ENCODE measurements at regions not wholly inside any gene's neighbourhood (a gene's known extent, or its start where the extent isn't known, plus 50 kb on each side); places are given as distances from the start of the nearest gene placed in this dataset.

- Histone ChIP-seq H3K4me3 (ENCODE audit: low read length) (no peak overlapping the region), H3K4me1 (ENCODE audit: control insufficient read depth in 2 of 2, insufficient read depth in 2 of 2, low read length in 2 of 2) (no peaks in the 10 kb centered on the region), H3K27me3 (ENCODE audit: control insufficient read depth in 2 of 2, insufficient read depth in 2 of 2, low read length in 2 of 2) (no peaks in the 10 kb centered on the region), H3K27ac (ENCODE audit: low read depth, low read length) (no peak overlapping the region), H3K9me3 (ENCODE audit: control insufficient read depth in 2 of 3, low read length in 3 of 3) (no peaks in the 10 kb centered on the region), H3K36me3 (ENCODE audit: control insufficient read depth in 2 of 3, insufficient read depth in 3 of 3, low read length in 3 of 3) (no peaks in the 10 kb centered on the region)
- no peak for ATAC-seq
- Mint-ChIP-seq H3K4me3 (no peak overlapping the region), H3K4me1 (peaks cover 9 to 31% (median 26%) of the 10 kb centered on the region in 7 donors), H3K36me3 (no peaks in the 10 kb centered on the region), H3K27me3 (no peaks in the 10 kb centered on the region), H3K9me3 (no peaks in the 10 kb centered on the region), H3K27ac (no peak overlapping the region)
- DNase-seq, result no peak
- POLR2A ChIA-PET, result no interaction called here
- intact Hi-C loops (cut with micrococcal nuclease), result no loop called here
- CTCF ChIA-PET, result interaction anchor here (1.7 kb wide), 1 partner anchor 43 kb away, joined by 3 read pairs; no protein-coding TSS in a partner anchor
Measured at GRCh38 chr6:118740372-118740771, 89.0 kb upstream of the CEP85L start.

- Mint-ChIP-seq H3K4me3 (no peak overlapping the region), H3K27me3 (no peaks in the 10 kb centered on the region), H3K9me3 (no peaks in the 10 kb centered on the region), H3K36me3 (no peaks in the 10 kb centered on the region), H3K4me1 (peaks cover 10 to 32% (median 28%) of the 10 kb centered on the region in 7 donors), H3K27ac (no peak overlapping the region)
- H3K4me3 ChIP-seq (ENCODE audit: low read length), result no peak overlapping the region
- ChIA-PET POLR2A (no interaction called here), CTCF (interaction anchor here (1.2 to 1.7 kb wide), 2 partner anchors 43 to 371 kb away, joined by 3 to 5 read pairs; no protein-coding TSS in a partner anchor)
- no peaks in the 10 kb centered on the region for H3K9me3 ChIP-seq (ENCODE audit: control insufficient read depth in 2 of 3, low read length in 3 of 3)
- H3K27me3 ChIP-seq (ENCODE audit: control insufficient read depth in 2 of 2, insufficient read depth in 2 of 2, low read length in 2 of 2), result no peaks in the 10 kb centered on the region
- ATAC-seq (no peak), DNase-seq (no peak)
- no peaks in the 10 kb centered on the region for H3K4me1 ChIP-seq (ENCODE audit: control insufficient read depth in 2 of 2, insufficient read depth in 2 of 2, low read length in 2 of 2)
- intact Hi-C loops (cut with micrococcal nuclease), result no loop called here
- H3K27ac ChIP-seq (ENCODE audit: low read depth, low read length), result no peak overlapping the region
- H3K36me3 ChIP-seq (ENCODE audit: control insufficient read depth in 2 of 3, insufficient read depth in 3 of 3, low read length in 3 of 3), result no peaks in the 10 kb centered on the region
Measured at GRCh38 chr6:118739696-118740353, 88.4 kb upstream of the CEP85L start.

- H3K4me3 Mint-ChIP-seq, result no peak overlapping the region
- peak overlapping the region in 2 of 9 donors; percentile 48 to 65 for H3K27ac Mint-ChIP-seq
- ATAC-seq, result no peak
- DNase-seq, result no peak
- ChIA-PET CTCF (interaction anchor here (1.1 kb wide), 1 partner anchor 59 kb away, joined by 3 read pairs; no protein-coding TSS in a partner anchor), POLR2A (no interaction called here)
- Histone ChIP-seq H3K4me3 (ENCODE audit: low read length) (no peak overlapping the region), H3K4me1 (ENCODE audit: control insufficient read depth in 2 of 2, insufficient read depth in 2 of 2, low read length in 2 of 2) (no peaks in the 10 kb centered on the region), H3K27me3 (ENCODE audit: control insufficient read depth in 2 of 2, insufficient read depth in 2 of 2, low read length in 2 of 2) (no peaks in the 10 kb centered on the region), H3K9me3 (ENCODE audit: control insufficient read depth in 2 of 3, low read length in 3 of 3) (no peaks in the 10 kb centered on the region), H3K27ac (ENCODE audit: low read depth, low read length) (no peak overlapping the region), H3K36me3 (ENCODE audit: control insufficient read depth in 2 of 3, insufficient read depth in 3 of 3, low read length in 3 of 3) (no peaks in the 10 kb centered on the region)
- H3K27me3 Mint-ChIP-seq, result no peaks in the 10 kb centered on the region
- no peaks in the 10 kb centered on the region for H3K9me3 Mint-ChIP-seq
- intact Hi-C loops (cut with micrococcal nuclease), result no loop called here
- peaks cover 10 to 37% (median 25%) of the 10 kb centered on the region in 7 donors for H3K4me1 Mint-ChIP-seq
- no peaks in the 10 kb centered on the region for H3K36me3 Mint-ChIP-seq
Measured at GRCh38 chr6:118736440-118736839, 85.0 kb upstream of the CEP85L start.

- H3K27ac ChIP-seq (ENCODE audit: low read depth, low read length), result no peak overlapping the region
- H3K4me1 ChIP-seq (ENCODE audit: control insufficient read depth in 2 of 2, insufficient read depth in 2 of 2, low read length in 2 of 2), result no peaks in the 10 kb centered on the region
- H3K27me3 Mint-ChIP-seq, result no peaks in the 10 kb centered on the region
- ChIA-PET POLR2A (no interaction called here), CTCF (interaction anchor here (1.6 kb wide), 1 partner anchor 27 kb away, joined by 7 read pairs; no protein-coding TSS in a partner anchor)
- H3K27me3 ChIP-seq (ENCODE audit: control insufficient read depth in 2 of 2, insufficient read depth in 2 of 2, low read length in 2 of 2), result no peaks in the 10 kb centered on the region
- no peaks in the 10 kb centered on the region for H3K36me3 Mint-ChIP-seq
- H3K27ac Mint-ChIP-seq, result peak overlapping the region in 3 of 9 donors; percentile 49 to 73 (median 51)
- ATAC-seq, result peak; percentile 45
- H3K4me1 Mint-ChIP-seq, result peaks cover 10 to 35% (median 23%) of the 10 kb centered on the region in 7 donors
- peak overlapping the region in 2 of 10 donors; percentile 10 to 15 for H3K4me3 Mint-ChIP-seq
- no peaks in the 10 kb centered on the region for H3K36me3 ChIP-seq (ENCODE audit: control insufficient read depth in 2 of 3, insufficient read depth in 3 of 3, low read length in 3 of 3)
- no peak overlapping the region for H3K4me3 ChIP-seq (ENCODE audit: low read length)
- no peak for DNase-seq
- no peaks in the 10 kb centered on the region for H3K9me3 ChIP-seq (ENCODE audit: control insufficient read depth in 2 of 3, low read length in 3 of 3)
- no peaks in the 10 kb centered on the region for H3K9me3 Mint-ChIP-seq
- intact Hi-C loops (cut with micrococcal nuclease), result loop anchor here in 1 of 2 donors (1.0 kb wide), 1 partner anchor 170 kb away; no protein-coding TSS in a partner anchor
Measured at GRCh38 chr6:118735320-118735719, 83.9 kb upstream of the CEP85L start.

- peak overlapping the region; percentile 26 for H3K27ac ChIP-seq (ENCODE audit: low read depth, low read length)
- ChIA-PET CTCF (interaction anchor here (0.6 to 1.2 kb wide), 3 partner anchors 17 to 161 kb away, joined by 4 to 7 read pairs (median 4); no protein-coding TSS in a partner anchor), POLR2A (interaction anchor here (0.7 to 3.3 kb wide), 8 partner anchors 14 to 167 kb away, joined by 3 to 22 read pairs (median 3); no protein-coding TSS in a partner anchor)
- H3K4me1 Mint-ChIP-seq, result peaks cover 25 to 75% (median 63%) of the 10 kb centered on the region in 7 donors
- H3K27ac Mint-ChIP-seq, result peak overlapping the region; percentile 50 to 89 (median 81)
- no peaks in the 10 kb centered on the region for H3K27me3 ChIP-seq (ENCODE audit: control insufficient read depth in 2 of 2, insufficient read depth in 2 of 2, low read length in 2 of 2)
- DNase-seq (peak in 7 of 9 donors; percentile 24 to 68 (median 50)), ATAC-seq (peak; percentile 88)
- H3K36me3 ChIP-seq (ENCODE audit: control insufficient read depth in 2 of 3, insufficient read depth in 3 of 3, low read length in 3 of 3), result no peaks in the 10 kb centered on the region
- intact Hi-C loops (cut with micrococcal nuclease), result loop anchor here (1.0 to 5.0 kb wide), 10 partner anchors 16 to 161 kb away; partner anchors contain the start of gene CEP85L (in 1 of the 2)
- no peaks in the 10 kb centered on the region for H3K36me3 Mint-ChIP-seq
- H3K4me3 Mint-ChIP-seq, result peak overlapping the region; percentile 35 to 77 (median 62)
- no peaks in the 10 kb centered on the region for H3K9me3 ChIP-seq (ENCODE audit: control insufficient read depth in 2 of 3, low read length in 3 of 3)
- H3K9me3 Mint-ChIP-seq, result no peaks in the 10 kb centered on the region
- H3K4me1 ChIP-seq (ENCODE audit: control insufficient read depth in 2 of 2, insufficient read depth in 2 of 2, low read length in 2 of 2), result peaks cover 10 to 37% of the 10 kb centered on the region in 2 donors
- H3K27me3 Mint-ChIP-seq, result no peaks in the 10 kb centered on the region
- H3K4me3 ChIP-seq (ENCODE audit: low read length), result peak overlapping the region; percentile 15
Measured at GRCh38 chr6:118725944-118726343, 74.6 kb upstream of the CEP85L start.

- CTCF ChIA-PET, result interaction anchor here (0.8 to 0.9 kb wide), 3 partner anchors 13 to 173 kb away, joined by 4 to 5 read pairs (median 4); no protein-coding TSS in a partner anchor
- intact Hi-C loops (cut with micrococcal nuclease), result no loop called here
Measured at GRCh38 chr6:118724211-118724610, 72.8 kb upstream of the CEP85L start.

More at GRCh38 chr6:118724211-118724610, 72.8 kb upstream of the CEP85L start:
- H3K4me1 ChIP-seq (ENCODE audit: control insufficient read depth in 2 of 2, insufficient read depth in 2 of 2, low read length in 2 of 2), result peaks cover 18 to 55% of the 10 kb centered on the region in 2 donors
- H3K27me3 Mint-ChIP-seq, result no peaks in the 10 kb centered on the region
- peak overlapping the region; percentile 10 for H3K4me3 ChIP-seq (ENCODE audit: low read length)
- H3K36me3 Mint-ChIP-seq, result no peaks in the 10 kb centered on the region
- peaks cover 40 to 93% (median 80%) of the 10 kb centered on the region in 7 donors for H3K4me1 Mint-ChIP-seq
- DNase-seq (peak in 1 of 9 donors; percentile 34), ATAC-seq (no peak)
- POLR2A ChIA-PET, result interaction anchor here (0.8 to 3.3 kb wide), 2 partner anchors 15 to 74 kb away, joined by 3 to 22 read pairs; no protein-coding TSS in a partner anchor
- H3K27ac ChIP-seq (ENCODE audit: low read depth, low read length), result no peak overlapping the region
- H3K27ac Mint-ChIP-seq, result peak overlapping the region in 8 of 9 donors; percentile 17 to 99 (median 60)
- H3K9me3 ChIP-seq (ENCODE audit: control insufficient read depth in 2 of 3, low read length in 3 of 3), result no peaks in the 10 kb centered on the region
- no peaks in the 10 kb centered on the region for H3K36me3 ChIP-seq (ENCODE audit: control insufficient read depth in 2 of 3, insufficient read depth in 3 of 3, low read length in 3 of 3)
- peak overlapping the region in 7 of 10 donors; percentile 49 to 78 (median 60) for H3K4me3 Mint-ChIP-seq
- no peaks in the 10 kb centered on the region for H3K27me3 ChIP-seq (ENCODE audit: control insufficient read depth in 2 of 2, insufficient read depth in 2 of 2, low read length in 2 of 2)
- no peaks in the 10 kb centered on the region for H3K9me3 Mint-ChIP-seq

All from naive thymus-derived CD4-positive, alpha-beta T cell (primary cell).